ENCODE measurements at regions not wholly inside any gene's neighbourhood (a gene's known extent, or its start where the extent isn't known, plus 50 kb on each side); places are given as distances from the start of the nearest gene placed in this dataset.

GRCh38 chr19:7415857-7416371 is 67.2 kb downstream of the ARHGEF18 start:
- FAIRE-seq (no peak), DNase-seq (ENCODE audit: extremely low read depth in 1 of 4, low spot score in 3 of 4) (no peak), ATAC-seq (no peak)
- Histone ChIP-seq H3K9me1 (ENCODE audit: control insufficient read depth, insufficient read depth, low read length) (no peaks in the 10 kb centered on the region), H2AFZ (ENCODE audit: low read depth, low read length) (no peak overlapping the region), H3K4me1 (replicated peaks in 1 of 2; ENCODE audit: control insufficient read depth in 2 of 2, insufficient read depth in 2 of 2, low read length in 2 of 2) (peaks cover 4 to 14% of the 10 kb centered on the region in 2 experiments; a peak in 4 of 5 replicates), H3K27ac (ENCODE audit: extremely low read depth, low read depth, low read length) (no peak overlapping the region), H4K20me1 (replicated peaks; ENCODE audit: control insufficient read depth, insufficient read depth, low read length) (peaks cover 20% of the 10 kb centered on the region; the same call in 1 of the 2 replicates), H3K36me3 (ENCODE audit: control insufficient read depth, insufficient read depth, low read length) (0 out of 3 replicates have a peak, but pooled peaks cover 2% of the 10 kb centered on the region), H3K9ac (ENCODE audit: insufficient read depth in 1 of 2, low read depth in 2 of 2, low read length in 2 of 2) (no peak overlapping the region), H3K9me3 (replicated peaks; ENCODE audit: control insufficient read depth, insufficient read depth, low read depth, low read length) (no peaks in the 10 kb centered on the region), H3K27me3 (ENCODE audit: control insufficient read depth in 2 of 2, insufficient read depth in 2 of 2, low read length in 2 of 2) (no peaks in the 10 kb centered on the region), H3K4me2 (ENCODE audit: insufficient read depth, low read length) (no peak overlapping the region), H3K4me3 (no peak overlapping the region), H3K79me2 (ENCODE audit: control insufficient read depth, insufficient read depth, low read length) (no peaks in the 10 kb centered on the region)
- CTCF ChIA-PET (ENCODE audit: low intra/inter-chr PET ratio), result no interaction called here
- POLR2A ChIA-PET, result interaction anchor here (0.6 kb wide), 1 partner anchor 13 kb away, joined by 3 read pairs; no protein-coding TSS in a partner anchor
- intact Hi-C loops (cut with micrococcal nuclease), result no loop called here
- TF ChIP-seq ZNF121 (CRISPR knock-in tag; conservative IDR thresholded peaks at IDR 0.05), result peak; percentile 64
- TF ChIP-seq NKRF (IDR thresholded peaks at IDR 0.05; ENCODE audit: borderline replicate concordance), result no peak
- no TSS peak for BruUV-seq (replicated peaks)
- 69% methylated on average over 11 of the region's 11 CpGs for WGBS (ENCODE audit: insufficient coverage, low coverage, missing lambda C conversion rate)
- in situ Hi-C loops (cut with MboI), result no loop called here
